ENCODE measurements at regions not wholly inside any gene's neighbourhood (a gene's known extent, or its start where the extent isn't known, plus 50 kb on each side); places are given as distances from the start of the nearest gene placed in this dataset.

DNA sequence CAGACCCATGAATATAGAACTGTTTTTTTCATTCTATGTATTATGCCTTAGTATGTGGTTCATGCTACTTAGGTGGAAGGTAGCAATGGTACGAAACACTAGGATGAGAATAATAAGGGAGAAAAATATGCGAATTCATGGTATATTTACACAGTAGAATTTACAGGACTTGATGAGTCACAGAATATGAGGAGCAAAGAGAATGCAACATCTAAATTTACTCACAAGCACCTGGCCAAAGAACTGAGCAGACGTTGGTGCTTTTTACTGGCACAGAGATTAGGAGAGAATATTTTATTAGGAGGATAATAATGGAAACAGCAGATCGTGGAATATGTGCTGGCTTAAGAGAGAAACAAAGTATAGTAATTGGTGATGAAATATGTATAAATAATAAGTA is 785.4 kb upstream of the ROBO1 start:
- in situ Hi-C loops (cut with MboI; ENCODE audit: low pct_unique_long_range_greater_than_20kb, low sequenced_read_pairs, unreplicated experiment): no loop called here
- TF ChIP-seq, protein P1, sequence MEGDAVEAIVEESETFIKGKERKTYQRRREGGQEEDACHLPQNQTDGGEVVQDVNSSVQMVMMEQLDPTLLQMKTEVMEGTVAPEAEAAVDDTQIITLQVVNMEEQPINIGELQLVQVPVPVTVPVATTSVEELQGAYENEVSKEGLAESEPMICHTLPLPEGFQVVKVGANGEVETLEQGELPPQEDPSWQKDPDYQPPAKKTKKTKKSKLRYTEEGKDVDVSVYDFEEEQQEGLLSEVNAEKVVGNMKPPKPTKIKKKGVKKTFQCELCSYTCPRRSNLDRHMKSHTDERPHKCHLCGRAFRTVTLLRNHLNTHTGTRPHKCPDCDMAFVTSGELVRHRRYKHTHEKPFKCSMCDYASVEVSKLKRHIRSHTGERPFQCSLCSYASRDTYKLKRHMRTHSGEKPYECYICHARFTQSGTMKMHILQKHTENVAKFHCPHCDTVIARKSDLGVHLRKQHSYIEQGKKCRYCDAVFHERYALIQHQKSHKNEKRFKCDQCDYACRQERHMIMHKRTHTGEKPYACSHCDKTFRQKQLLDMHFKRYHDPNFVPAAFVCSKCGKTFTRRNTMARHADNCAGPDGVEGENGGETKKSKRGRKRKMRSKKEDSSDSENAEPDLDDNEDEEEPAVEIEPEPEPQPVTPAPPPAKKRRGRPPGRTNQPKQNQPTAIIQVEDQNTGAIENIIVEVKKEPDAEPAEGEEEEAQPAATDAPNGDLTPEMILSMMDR (IDR thresholded peaks at IDR 0.05; ENCODE audit: extremely low read depth, insufficient read depth, missing control alignments): no peak
- no peak for DNase-seq (ENCODE audit: low spot score)

GRCh38 chr3:80550174-80550573 is 782.4 kb upstream of the ROBO1 start:
- DNase-seq (ENCODE audit: low spot score): no peak
- in situ Hi-C loops (cut with MboI; ENCODE audit: low pct_unique_long_range_greater_than_20kb, low sequenced_read_pairs, unreplicated experiment): no loop called here
- TF ChIP-seq, protein P1 (IDR thresholded peaks at IDR 0.05; ENCODE audit: extremely low read depth, insufficient read depth, missing control alignments): no peak

- no peak for DNase-seq (ENCODE audit: low spot score)
- in situ Hi-C loops (cut with MboI; ENCODE audit: low pct_unique_long_range_greater_than_20kb, low sequenced_read_pairs, unreplicated experiment): no loop called here
- TF ChIP-seq, protein P1 (IDR thresholded peaks at IDR 0.05; ENCODE audit: extremely low read depth, insufficient read depth, missing control alignments): no peak
Observed at GRCh38 chr3:80549173-80549572, 781.4 kb upstream of the ROBO1 start.

GRCh38 chr3:80543154-80543553 is 775.4 kb upstream of the ROBO1 start:
- in situ Hi-C loops (cut with MboI; ENCODE audit: low pct_unique_long_range_greater_than_20kb, low sequenced_read_pairs, unreplicated experiment): no loop called here
- no peak for DNase-seq (ENCODE audit: low spot score)
- TF ChIP-seq, protein P1 (IDR thresholded peaks at IDR 0.05; ENCODE audit: extremely low read depth, insufficient read depth, missing control alignments): no peak

GRCh38 chr3:80542456-80542855 is 774.7 kb upstream of the ROBO1 start:
- TF ChIP-seq, protein P1 (IDR thresholded peaks at IDR 0.05; ENCODE audit: extremely low read depth, insufficient read depth, missing control alignments): no peak
- DNase-seq (ENCODE audit: low spot score): no peak
- in situ Hi-C loops (cut with MboI; ENCODE audit: low pct_unique_long_range_greater_than_20kb, low sequenced_read_pairs, unreplicated experiment): no loop called here

DNA sequence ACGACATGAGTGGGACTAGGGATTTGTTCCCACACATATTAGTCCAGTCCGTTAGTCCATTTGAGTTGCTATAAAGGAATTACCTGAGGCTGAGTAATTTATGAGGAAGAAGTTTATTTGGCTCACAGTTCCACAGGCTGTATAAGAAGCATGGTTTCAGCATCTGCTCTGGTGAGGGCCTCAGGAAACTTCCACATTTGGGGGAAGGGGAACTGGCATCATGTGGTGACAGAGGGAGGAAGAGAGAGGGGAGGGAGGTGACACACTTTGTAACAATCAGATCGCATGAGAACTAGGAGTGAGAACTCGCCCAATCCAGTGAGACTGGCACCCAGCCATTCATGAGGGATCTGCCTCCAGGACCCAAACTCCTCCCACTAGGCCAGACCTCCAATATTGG is 769.9 kb upstream of the ROBO1 start:
- DNase-seq (ENCODE audit: low spot score): no peak
- TF ChIP-seq, protein P1 (IDR thresholded peaks at IDR 0.05; ENCODE audit: extremely low read depth, insufficient read depth, missing control alignments): no peak
- in situ Hi-C loops (cut with MboI; ENCODE audit: low pct_unique_long_range_greater_than_20kb, low sequenced_read_pairs, unreplicated experiment): no loop called here

- in situ Hi-C loops (cut with MboI; ENCODE audit: low pct_unique_long_range_greater_than_20kb, low sequenced_read_pairs, unreplicated experiment): no loop called here
- TF ChIP-seq, protein P1 (IDR thresholded peaks at IDR 0.05; ENCODE audit: extremely low read depth, insufficient read depth, missing control alignments): no peak
- no peak for DNase-seq (ENCODE audit: low spot score)
Observed at GRCh38 chr3:80535286-80535685, 767.5 kb upstream of the ROBO1 start.
